HUES64 (cell line): ENCODE measurements at regions not wholly inside any gene's neighbourhood (a gene's known extent, or its start where the extent isn't known, plus 50 kb on each side); places are given as distances from the start of the nearest gene placed in this dataset.

Experiments used
- H3K27ac ChIP-seq: 2 replicates; pipeline ENCODE4 v1.7.0; 2013; ENCODE audit warnings: low read depth, low read length, inconsistent platforms
- H3K27me3 ChIP-seq: 2 replicates; pipeline ENCODE4 v1.6.1; 2013; ENCODE audit warnings: mild to moderate bottlenecking, low read length; ENCODE audit not compliant: insufficient read depth
- H3K36me3 ChIP-seq: 2 replicates; pipeline ENCODE4 v1.6.1; 2013; ENCODE audit warnings: mild to moderate bottlenecking, low read length; ENCODE audit not compliant: insufficient read depth
- H3K4me1 ChIP-seq: 2 replicates; pipeline ENCODE4 v1.6.1; 2013; ENCODE audit warnings: mild to moderate bottlenecking, low read length, moderate library complexity; ENCODE audit not compliant: insufficient read depth
- H3K4me3 ChIP-seq: 2 replicates; pipeline ENCODE4 v1.5.1; 2013; ENCODE audit warnings: mild to moderate bottlenecking, low read length, moderate library complexity
- H3K9ac ChIP-seq: 2 replicates; pipeline ENCODE4 v1.6.1; 2013; ENCODE audit warnings: mild to moderate bottlenecking, low read depth, low read length
- H3K9me3 ChIP-seq: 2 replicates; pipeline ENCODE4 v1.6.1; 2013; ENCODE audit warnings: low read depth, low read length; ENCODE audit not compliant: insufficient read depth
- WGBS: fragments of 150-250, 120-280 bp; methylation state at CpG from one replicate; pipeline ENCODE4 v1.1.7; 2013; ENCODE audit warnings: missing lambda C conversion rate; 5-methylcytosine and 5-hydroxymethylcytosine counted together

DNA sequence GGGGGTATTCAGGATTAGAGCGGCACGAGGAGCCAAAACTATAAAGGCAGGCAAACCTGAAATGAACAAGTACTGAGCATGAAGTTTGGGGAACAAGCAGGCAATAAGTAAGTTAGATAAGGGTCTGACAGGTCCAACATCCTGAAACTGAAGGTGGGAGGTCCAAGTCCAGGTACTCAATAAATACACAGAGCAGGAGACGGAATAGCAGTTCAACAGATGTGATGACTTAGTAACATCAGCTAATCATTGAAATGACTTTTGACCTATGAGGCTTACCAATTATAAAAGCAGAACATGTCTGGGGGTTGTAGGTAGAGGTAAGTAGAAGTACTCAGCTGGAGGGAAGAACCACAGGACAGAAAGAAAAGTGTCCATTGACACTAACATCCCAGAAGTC is 132.8 kb upstream of the PDZRN3 start:
- Histone ChIP-seq H3K27ac (no peak overlapping the region), H3K9me3 (no peaks in the 10 kb centered on the region), H3K4me1 (peaks cover 5% of the 10 kb centered on the region), H3K36me3 (no peaks in the 10 kb centered on the region), H3K4me3 (no peak overlapping the region), H3K27me3 (no peaks in the 10 kb centered on the region), H3K9ac (no peak overlapping the region)
- WGBS = 95% methylated on average over 3 of the region's 3 CpGs

DNA sequence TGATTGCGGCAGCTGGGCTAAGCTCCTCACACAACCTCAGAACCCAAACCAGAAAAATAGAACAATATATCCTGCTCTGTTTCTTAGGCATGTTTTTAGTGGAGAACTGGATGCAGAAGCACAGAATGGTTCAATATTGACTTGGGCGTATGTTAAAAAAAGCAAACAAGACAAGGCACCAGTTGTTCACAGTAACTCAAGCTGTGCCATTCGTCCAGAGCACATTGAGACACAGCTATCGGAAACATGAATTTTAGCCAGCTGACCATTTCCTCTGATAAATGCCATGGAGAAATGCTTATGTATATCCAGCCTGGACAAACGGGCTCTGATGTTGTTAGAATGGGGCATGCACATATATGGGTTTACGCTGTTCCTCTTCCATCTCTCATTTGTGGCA is 129.2 kb upstream of the PDZRN3 start:
- Histone ChIP-seq H3K9ac (no peak overlapping the region), H3K36me3 (no peaks in the 10 kb centered on the region), H3K9me3 (no peaks in the 10 kb centered on the region), H3K27ac (no peak overlapping the region), H3K27me3 (no peaks in the 10 kb centered on the region), H3K4me3 (no peak overlapping the region), H3K4me1 (no peaks in the 10 kb centered on the region)
- WGBS = 94% methylated on average over 6 of the region's 6 CpGs

DNA sequence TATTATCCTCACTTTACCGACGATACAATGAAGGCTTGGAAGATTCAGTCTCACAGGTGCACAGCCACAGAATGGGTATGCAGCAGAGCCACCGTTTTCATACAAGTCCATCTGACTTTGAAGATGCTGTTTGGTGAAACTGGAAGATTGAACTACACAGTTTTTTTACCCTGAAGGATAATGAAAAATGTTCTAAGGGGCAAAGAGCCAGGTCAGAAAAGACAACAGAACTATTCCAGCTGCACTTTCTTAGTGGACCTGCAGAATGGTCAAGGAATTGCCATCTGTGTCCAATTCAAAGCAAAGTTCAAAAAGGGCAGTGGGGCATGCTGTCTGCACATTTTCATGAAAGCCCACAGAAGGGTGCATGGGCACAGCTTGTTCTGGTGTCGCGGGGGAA is 127.6 kb upstream of the PDZRN3 start:
- H3K9ac ChIP-seq = no peak overlapping the region
- no peak overlapping the region for H3K27ac ChIP-seq
- no peaks in the 10 kb centered on the region for H3K9me3 ChIP-seq
- no peak overlapping the region for H3K4me3 ChIP-seq
- no peaks in the 10 kb centered on the region for H3K36me3 ChIP-seq
- 92% methylated on average over 5 of the region's 5 CpGs for WGBS
- no peaks in the 10 kb centered on the region for H3K4me1 ChIP-seq
- H3K27me3 ChIP-seq = no peaks in the 10 kb centered on the region

DNA sequence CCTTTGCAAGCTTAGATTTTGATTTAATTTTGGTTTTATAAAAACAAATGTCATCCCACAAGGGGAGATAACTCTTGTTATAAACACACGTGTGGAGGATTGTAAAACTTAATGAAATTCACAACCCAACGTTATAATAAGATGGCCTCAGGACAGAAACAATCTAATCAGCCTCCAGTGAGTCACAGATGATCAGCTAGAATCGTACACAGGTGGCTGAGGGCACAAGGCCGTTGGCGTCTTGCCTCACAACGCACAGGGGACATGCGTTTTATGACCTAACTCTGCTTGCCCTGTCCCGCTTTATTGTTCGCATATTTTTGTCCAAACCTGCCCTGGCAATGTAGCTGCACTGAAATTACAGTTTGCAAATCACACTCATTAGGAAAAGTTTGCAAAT is 121.9 kb upstream of the PDZRN3 start:
- 93% methylated on average over 9 of the region's 9 CpGs for WGBS
- H3K36me3 ChIP-seq = no peaks in the 10 kb centered on the region
- H3K4me1 ChIP-seq = 0 out of 2 replicates have a peak, but pooled peaks cover under 1% of the 10 kb centered on the region
- H3K9me3 ChIP-seq = no peaks in the 10 kb centered on the region
- H3K27me3 ChIP-seq = no peaks in the 10 kb centered on the region
- no peak overlapping the region for H3K27ac ChIP-seq
- H3K4me3 ChIP-seq = no peak overlapping the region
- H3K9ac ChIP-seq = no peak overlapping the region

DNA sequence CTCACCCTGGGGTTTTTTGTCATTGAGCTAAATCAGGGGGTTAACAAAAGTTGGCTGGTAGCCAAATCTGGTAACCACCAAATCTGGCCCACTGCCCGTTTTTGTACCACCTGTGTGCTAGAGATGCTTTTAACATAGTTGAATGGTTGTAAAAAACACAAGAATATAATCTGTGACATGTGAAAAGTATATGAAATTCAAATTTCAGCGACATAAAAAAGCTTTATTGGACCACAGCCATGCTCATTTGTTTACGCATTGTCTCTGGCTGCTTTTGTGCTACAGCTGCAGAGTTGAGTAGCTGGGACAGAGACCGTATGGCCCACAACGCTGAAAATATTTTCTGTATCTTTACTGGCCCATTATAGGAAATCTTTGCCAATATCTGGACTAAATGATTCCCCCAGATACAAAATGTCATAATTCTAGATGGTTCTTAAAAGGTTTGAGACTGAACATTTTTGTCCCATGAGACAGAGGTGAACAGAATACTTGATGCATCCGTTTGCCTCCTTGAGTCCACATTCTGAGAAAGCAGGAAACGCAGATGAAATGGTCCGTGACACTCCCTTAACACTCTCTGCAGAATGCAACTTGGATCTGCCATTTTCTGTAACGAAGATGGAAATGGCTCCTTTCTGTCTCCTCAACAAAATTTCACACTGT is 120.9 kb upstream of the PDZRN3 start:
- H3K9me3 ChIP-seq = no peaks in the 10 kb centered on the region
- 97% methylated on average over 9 of the region's 9 CpGs for WGBS

DNA sequence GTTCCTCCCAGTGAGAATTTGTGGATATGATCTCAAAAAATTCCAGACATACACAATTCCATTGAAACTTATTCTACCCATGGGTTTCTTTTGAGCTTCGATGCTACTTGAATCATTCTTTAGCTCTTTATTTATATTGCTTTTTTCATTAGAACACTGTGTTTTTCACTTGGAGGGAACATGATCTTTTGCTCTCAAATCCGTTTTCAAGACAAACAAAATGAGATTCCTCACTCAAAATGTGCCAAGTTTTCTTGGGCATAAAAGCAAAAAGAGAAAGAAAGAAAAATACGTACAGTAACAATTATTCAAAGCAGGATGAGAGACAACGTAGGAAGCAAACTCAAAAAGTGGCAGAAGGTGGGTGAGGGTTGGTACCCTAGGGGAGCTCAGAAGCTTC is 118.8 kb upstream of the PDZRN3 start:
- Histone ChIP-seq H3K27ac (no peak overlapping the region), H3K9ac (no peak overlapping the region), H3K36me3 (no peaks in the 10 kb centered on the region), H3K9me3 (no peaks in the 10 kb centered on the region), H3K4me3 (no peak overlapping the region), H3K27me3 (no peaks in the 10 kb centered on the region), H3K4me1 (0 out of 2 replicates have a peak, but pooled peaks cover 8% of the 10 kb centered on the region)
- 96% methylated on average over 4 of the region's 4 CpGs for WGBS

More for the DNA sequence above, 120.9 kb upstream of the PDZRN3 start:
- Histone ChIP-seq H3K4me3 (no peak overlapping the region), H3K4me1 (0 out of 2 replicates have a peak, but pooled peaks cover 8% of the 10 kb centered on the region), H3K36me3 (no peaks in the 10 kb centered on the region), H3K27ac (no peak overlapping the region), H3K27me3 (no peaks in the 10 kb centered on the region), H3K9ac (no peak overlapping the region)

DNA sequence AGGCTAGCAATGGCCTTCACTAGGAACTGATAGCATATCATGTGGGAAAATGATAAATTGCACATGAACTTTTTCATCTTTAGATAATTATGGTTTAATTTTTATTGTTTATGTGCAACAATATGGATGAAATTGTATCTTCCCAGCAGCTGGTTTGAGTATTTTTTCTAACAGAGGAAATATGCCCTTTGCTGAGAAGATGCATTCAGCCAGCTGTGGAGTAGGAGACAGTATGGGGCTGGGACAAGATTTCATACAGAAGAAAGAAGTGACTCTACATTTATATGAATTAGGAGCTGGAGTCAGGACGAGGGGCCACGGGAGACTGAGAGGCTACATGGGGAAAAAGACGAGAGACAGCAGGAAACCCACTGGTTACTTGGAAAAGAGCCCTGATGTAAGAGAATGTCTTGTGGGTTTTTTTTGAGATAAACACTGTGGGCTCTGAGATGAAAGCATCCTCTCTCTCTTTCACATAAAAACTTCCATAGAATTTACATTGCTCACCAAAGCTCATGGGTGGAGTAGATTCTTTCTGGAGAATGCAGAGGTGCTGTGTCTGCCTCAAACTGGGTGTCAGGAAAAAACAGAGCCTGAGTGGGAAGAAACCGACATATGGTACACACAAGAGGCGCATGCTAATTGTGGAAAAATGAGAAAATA is 115.2 kb upstream of the PDZRN3 start:
- Histone ChIP-seq H3K27ac (no peak overlapping the region), H3K4me3 (no peak overlapping the region), H3K9ac (no peak overlapping the region), H3K27me3 (no peaks in the 10 kb centered on the region), H3K9me3 (no peaks in the 10 kb centered on the region), H3K4me1 (0 out of 2 replicates have a peak, but pooled peaks cover 8% of the 10 kb centered on the region), H3K36me3 (no peaks in the 10 kb centered on the region)
- WGBS = 68% methylated on average over 5 of the region's 5 CpGs

DNA sequence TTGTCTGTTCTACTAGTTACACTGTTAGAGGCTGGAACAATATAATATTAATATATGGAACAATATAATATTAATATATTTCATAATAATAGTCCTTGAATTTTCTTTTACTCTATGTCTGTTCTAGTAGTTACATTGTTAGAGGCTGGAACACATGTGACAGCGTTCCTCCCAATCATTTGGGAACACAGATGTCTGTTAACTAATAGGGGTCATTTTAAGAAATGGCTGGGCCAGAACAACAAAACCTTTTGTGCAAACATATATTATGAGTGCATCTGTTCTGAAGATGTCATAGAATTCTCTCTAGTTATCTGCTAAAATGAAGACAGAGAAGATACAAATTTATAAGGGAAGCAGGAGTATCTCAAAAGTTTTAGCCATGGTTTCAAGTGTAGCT is 114.0 kb upstream of the PDZRN3 start:
- Histone ChIP-seq H3K4me3 (no peak overlapping the region), H3K9ac (no peak overlapping the region), H3K9me3 (no peaks in the 10 kb centered on the region), H3K27me3 (no peaks in the 10 kb centered on the region), H3K36me3 (no peaks in the 10 kb centered on the region), H3K27ac (no peak overlapping the region), H3K4me1 (peaks cover 14% of the 10 kb centered on the region)
- WGBS = 100% methylated on average over 1 of the region's 1 CpG

DNA sequence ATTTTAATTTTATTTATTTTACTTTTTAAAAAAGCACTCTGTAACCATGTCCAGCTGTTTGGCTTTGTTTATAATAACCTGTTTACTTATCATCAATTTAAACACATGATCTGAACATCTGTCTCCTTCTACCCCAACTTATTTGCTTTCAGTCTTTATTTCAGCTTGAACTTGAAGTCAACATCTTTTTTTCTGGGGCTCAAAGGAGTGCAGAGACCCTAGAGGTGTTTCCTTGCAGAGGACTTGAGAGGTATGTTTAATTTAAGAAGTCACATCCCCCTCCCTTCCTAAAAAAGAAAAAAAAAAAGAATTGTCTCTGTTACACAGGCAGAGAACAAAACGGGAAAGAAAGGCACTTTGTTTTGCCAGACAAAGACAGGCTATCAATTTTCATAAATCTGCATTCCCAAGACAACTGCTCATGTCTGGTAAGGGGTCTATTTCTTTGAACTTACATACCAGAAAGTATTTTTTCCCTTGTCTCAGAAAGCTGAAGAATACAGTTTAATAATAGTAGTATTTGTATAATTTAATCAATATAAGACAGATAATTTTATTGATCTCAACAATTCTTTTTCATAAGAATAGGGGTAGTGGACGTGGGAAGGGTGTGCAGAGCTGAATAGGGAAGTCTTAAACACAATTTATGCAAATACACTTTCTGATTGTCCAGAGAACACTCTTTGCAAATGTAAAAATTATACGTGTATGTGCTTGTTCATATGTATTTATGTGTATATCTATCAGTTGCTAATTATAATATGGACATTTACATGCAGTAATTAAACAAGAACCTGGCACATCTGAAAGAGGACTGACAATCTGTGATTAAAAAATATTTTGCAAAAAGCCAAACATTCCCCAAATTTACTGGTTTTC is 109.7 kb upstream of the PDZRN3 start:
- no peaks in the 10 kb centered on the region for H3K36me3 ChIP-seq
- WGBS = 0% methylated on average over 1 of the region's 3 CpGs
- no peaks in the 10 kb centered on the region for H3K9me3 ChIP-seq
- no peak overlapping the region for H3K4me3 ChIP-seq
- no peak overlapping the region for H3K9ac ChIP-seq
- H3K4me1 ChIP-seq = peaks cover 6% of the 10 kb centered on the region
- H3K27ac ChIP-seq = no peak overlapping the region
- no peaks in the 10 kb centered on the region for H3K27me3 ChIP-seq

DNA sequence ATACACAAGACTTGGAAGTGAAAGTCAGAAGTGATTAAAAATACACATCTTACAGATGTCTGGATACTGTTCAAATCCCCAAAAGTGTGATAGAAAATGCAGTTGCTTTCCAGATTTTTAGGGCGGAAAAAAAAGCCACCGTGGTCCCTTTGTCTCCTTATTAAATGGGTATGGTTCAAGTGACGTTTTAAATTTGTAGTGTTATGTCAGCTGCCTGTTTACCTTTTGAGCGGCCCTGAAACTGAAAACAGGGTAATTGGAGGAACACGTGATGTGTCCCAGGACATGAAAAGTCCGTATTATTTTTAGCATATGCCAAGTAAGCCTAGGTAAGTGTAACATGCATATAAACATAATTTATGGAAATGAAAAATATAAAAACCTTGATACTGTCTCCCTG is 109.0 kb upstream of the PDZRN3 start:
- Histone ChIP-seq H3K27ac (no peak overlapping the region), H3K9me3 (no peaks in the 10 kb centered on the region), H3K36me3 (no peaks in the 10 kb centered on the region), H3K9ac (no peak overlapping the region), H3K27me3 (no peaks in the 10 kb centered on the region), H3K4me3 (no peak overlapping the region), H3K4me1 (peaks cover 6% of the 10 kb centered on the region)
- 94% methylated on average over 6 of the region's 6 CpGs for WGBS

DNA sequence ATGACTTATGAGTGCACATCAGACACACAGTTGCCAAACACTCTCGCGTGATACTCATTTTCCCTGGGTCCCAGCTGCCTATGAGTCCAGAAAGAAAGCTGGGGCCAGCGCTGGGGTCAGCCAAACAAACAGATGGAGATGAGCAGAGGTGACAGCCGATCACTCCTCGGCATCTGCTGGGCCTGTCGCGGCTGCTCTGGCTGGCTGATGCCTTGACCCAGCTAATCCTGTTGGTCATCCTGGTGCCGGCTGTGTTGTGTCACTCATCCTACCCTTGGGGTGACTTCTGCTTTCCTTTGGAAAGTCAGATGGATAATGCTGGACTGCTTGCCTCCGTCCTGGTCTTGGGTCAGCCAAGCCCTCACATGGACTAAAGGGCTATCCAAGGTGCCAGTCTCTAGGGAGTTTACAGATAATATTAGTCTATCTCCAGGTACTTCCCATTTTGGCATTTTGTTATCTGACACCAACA is 105.3 kb upstream of the PDZRN3 start:
- WGBS = 86% methylated on average over 9 of the region's 9 CpGs
- Histone ChIP-seq H3K4me1 (peaks cover 24% of the 10 kb centered on the region), H3K9me3 (no peaks in the 10 kb centered on the region), H3K27me3 (no peaks in the 10 kb centered on the region), H3K9ac (no peak overlapping the region), H3K36me3 (no peaks in the 10 kb centered on the region), H3K27ac (no peak overlapping the region), H3K4me3 (no peak overlapping the region)
